ENCODE measurements at regions not wholly inside any gene's neighbourhood (a gene's known extent, or its start where the extent isn't known, plus 50 kb on each side); places are given as distances from the start of the nearest gene placed in this dataset.

GRCh38 chr2:2613279-2614199 lies 282.5 kb upstream of the MYT1L start:
- intact Hi-C loops (cut with DNase I) = no loop called here
- no peaks in the 10 kb centered on the region for H3K27me3 ChIP-seq
- TF ChIP-seq POLR2A (IDR thresholded peaks at IDR 0.05) = no peak
- DNase-seq (peak; percentile 84 to 94 (median 85)), ATAC-seq (peak; percentile 100)
- no peaks in the 10 kb centered on the region for H3K4me1 ChIP-seq
- 15% methylated on average over 25 of the region's 34 CpGs for WGBS (ENCODE audit: insufficient coverage, low coverage, low lambda C conversion rate, missing lambda C conversion rate)
- H3K27ac ChIP-seq = peak overlapping the region in 2 of 3 donors; percentile 14 to 33
- no peaks in the 10 kb centered on the region for H3K36me3 ChIP-seq
- H3K9me3 ChIP-seq = no peaks in the 10 kb centered on the region
- H3K4me3 ChIP-seq = peak overlapping the region; percentile 21 to 59 (median 43)

GRCh38 chr2:2610751-2611150 lies 279.7 kb upstream of the MYT1L start:
- H3K27ac ChIP-seq = no peak overlapping the region
- ATAC-seq = no peak
- intact Hi-C loops (cut with DNase I) = no loop called here
- no peaks in the 10 kb centered on the region for H3K27me3 ChIP-seq
- no peak for TF ChIP-seq CTCF (IDR thresholded peaks at IDR 0.05)
- TF ChIP-seq POLR2A (IDR thresholded peaks at IDR 0.05) = no peak
- no peak for DNase-seq
- H3K4me1 ChIP-seq = no peaks in the 10 kb centered on the region
- H3K4me3 ChIP-seq = no peak overlapping the region
- no peaks in the 10 kb centered on the region for H3K9me3 ChIP-seq
- H3K36me3 ChIP-seq = no peaks in the 10 kb centered on the region

GRCh38 chr2:2600366-2600765 lies 269.3 kb upstream of the MYT1L start:
- 52% methylated on average over 8 of the region's 8 CpGs for WGBS (ENCODE audit: insufficient coverage, low coverage, low lambda C conversion rate, missing lambda C conversion rate)
- Histone ChIP-seq H3K9me3 (no peaks in the 10 kb centered on the region), H3K27ac (no peak overlapping the region), H3K27me3 (no peaks in the 10 kb centered on the region), H3K36me3 (no peaks in the 10 kb centered on the region), H3K4me1 (no peaks in the 10 kb centered on the region), H3K4me3 (no peak overlapping the region)
- intact Hi-C loops (cut with DNase I) = no loop called here
- ATAC-seq = no peak
- no peak for TF ChIP-seq POLR2A (IDR thresholded peaks at IDR 0.05)
- no peak for TF ChIP-seq CTCF (IDR thresholded peaks at IDR 0.05)
- DNase-seq = no peak

GRCh38 chr2:2599441-2599840 lies 268.4 kb upstream of the MYT1L start:
- DNase-seq (no peak), ATAC-seq (no peak)
- no peaks in the 10 kb centered on the region for H3K4me1 ChIP-seq
- H3K36me3 ChIP-seq = no peaks in the 10 kb centered on the region
- TF ChIP-seq CTCF (IDR thresholded peaks at IDR 0.05) = no peak
- no peak for TF ChIP-seq POLR2A (IDR thresholded peaks at IDR 0.05)
- no peak overlapping the region for H3K27ac ChIP-seq
- no peaks in the 10 kb centered on the region for H3K27me3 ChIP-seq
- H3K4me3 ChIP-seq = no peak overlapping the region
- intact Hi-C loops (cut with DNase I) = no loop called here
- H3K9me3 ChIP-seq = no peaks in the 10 kb centered on the region
- WGBS (ENCODE audit: insufficient coverage, low coverage, low lambda C conversion rate, missing lambda C conversion rate) = 54% methylated on average over 7 of the region's 8 CpGs

- WGBS (ENCODE audit: insufficient coverage, low coverage, low lambda C conversion rate, missing lambda C conversion rate) = 40% methylated on average over 1 of the region's 2 CpGs
- Histone ChIP-seq H3K27me3 (no peaks in the 10 kb centered on the region), H3K9me3 (no peaks in the 10 kb centered on the region), H3K4me1 (no peaks in the 10 kb centered on the region), H3K4me3 (no peak overlapping the region), H3K36me3 (no peaks in the 10 kb centered on the region), H3K27ac (no peak overlapping the region)
- ATAC-seq (no peak), DNase-seq (no peak)
- TF ChIP-seq CTCF (IDR thresholded peaks at IDR 0.05) (no peak), POLR2A (IDR thresholded peaks at IDR 0.05) (no peak)
- intact Hi-C loops (cut with DNase I) = no loop called here
Observed at GRCh38 chr2:2597712-2598111, 266.6 kb upstream of the MYT1L start.

All from right lobe of liver (tissue), 6 donors.